ENCODE measurements at regions not wholly inside any gene's neighbourhood (a gene's known extent, or its start where the extent isn't known, plus 50 kb on each side); places are given as distances from the start of the nearest gene placed in this dataset.

GRCh38 chr9:120136696-120137095 is 443.3 kb downstream of the CDK5RAP2 start:
- DNase-seq (ENCODE audit: low read depth) (peak; percentile 12), FAIRE-seq (no peak)
- TF ChIP-seq CTCF (IDR thresholded peaks at IDR 0.05; ENCODE audit: insufficient read depth, low read length, severe bottlenecking): no peak
- no peak overlapping the region for H3K4me3 ChIP-seq (ENCODE audit: low read depth, low read length)
- H3K27me3 ChIP-seq (ENCODE audit: control insufficient read depth, insufficient read depth, low read length): no peaks in the 10 kb centered on the region
- no peaks in the 10 kb centered on the region for H3K36me3 ChIP-seq (ENCODE audit: control insufficient read depth, insufficient read depth, low read length)

GRCh38 chr9:120117081-120117480 is 462.9 kb downstream of the CDK5RAP2 start:
- no peak for TF ChIP-seq CTCF (IDR thresholded peaks at IDR 0.05; ENCODE audit: insufficient read depth, low read length, severe bottlenecking)
- no peaks in the 10 kb centered on the region for H3K27me3 ChIP-seq (ENCODE audit: control insufficient read depth, insufficient read depth, low read length)
- no peaks in the 10 kb centered on the region for H3K36me3 ChIP-seq (ENCODE audit: control insufficient read depth, insufficient read depth, low read length)
- no peak overlapping the region for H3K4me3 ChIP-seq (ENCODE audit: low read depth, low read length)
- no peak for DNase-seq (ENCODE audit: low read depth)
- no peak for FAIRE-seq

GRCh38 chr9:120110520-120110919 is 469.4 kb downstream of the CDK5RAP2 start:
- Histone ChIP-seq H3K36me3 (ENCODE audit: control insufficient read depth, insufficient read depth, low read length) (no peaks in the 10 kb centered on the region), H3K27me3 (ENCODE audit: control insufficient read depth, insufficient read depth, low read length) (no peaks in the 10 kb centered on the region), H3K4me3 (ENCODE audit: low read depth, low read length) (no peak overlapping the region)
- no peak for TF ChIP-seq CTCF (IDR thresholded peaks at IDR 0.05; ENCODE audit: insufficient read depth, low read length, severe bottlenecking)
- no peak for DNase-seq (ENCODE audit: low read depth)
- no peak for FAIRE-seq

- H3K36me3 ChIP-seq (ENCODE audit: control insufficient read depth, insufficient read depth, low read length): no peaks in the 10 kb centered on the region
- FAIRE-seq: no peak
- H3K4me3 ChIP-seq (ENCODE audit: low read depth, low read length): no peak overlapping the region
- no peak for TF ChIP-seq CTCF (IDR thresholded peaks at IDR 0.05; ENCODE audit: insufficient read depth, low read length, severe bottlenecking)
- DNase-seq (ENCODE audit: low read depth): no peak
- H3K27me3 ChIP-seq (ENCODE audit: control insufficient read depth, insufficient read depth, low read length): no peaks in the 10 kb centered on the region
These were observed 470.7 kb downstream of the CDK5RAP2 start for GRCh38 chr9:120109242-120109641.

- no peak for TF ChIP-seq CTCF (IDR thresholded peaks at IDR 0.05; ENCODE audit: insufficient read depth, low read length, severe bottlenecking)
- FAIRE-seq (peak; percentile 79), DNase-seq (ENCODE audit: low read depth) (no peak)
These were observed 472.8 kb downstream of the CDK5RAP2 start for GRCh38 chr9:120107138-120107537.

GRCh38 chr9:120104771-120105170 is 475.2 kb downstream of the CDK5RAP2 start:
- H3K36me3 ChIP-seq (ENCODE audit: control insufficient read depth, insufficient read depth, low read length): no peaks in the 10 kb centered on the region
- H3K4me3 ChIP-seq (ENCODE audit: low read depth, low read length): no peak overlapping the region
- FAIRE-seq (peak; percentile 50), DNase-seq (ENCODE audit: low read depth) (peak; percentile 1)
- no peaks in the 10 kb centered on the region for H3K27me3 ChIP-seq (ENCODE audit: control insufficient read depth, insufficient read depth, low read length)
- TF ChIP-seq CTCF (IDR thresholded peaks at IDR 0.05; ENCODE audit: insufficient read depth, low read length, severe bottlenecking): no peak

More at GRCh38 chr9:120107138-120107537, 472.8 kb downstream of the CDK5RAP2 start:
- Histone ChIP-seq H3K36me3 (ENCODE audit: control insufficient read depth, insufficient read depth, low read length) (no peaks in the 10 kb centered on the region), H3K27me3 (ENCODE audit: control insufficient read depth, insufficient read depth, low read length) (no peaks in the 10 kb centered on the region), H3K4me3 (ENCODE audit: low read depth, low read length) (no peak overlapping the region)

Data from bronchial epithelial cell (primary cell).